Hepatocyte (in vitro differentiated cells): ENCODE measurements at regions not wholly inside any gene's neighbourhood (a gene's known extent, or its start where the extent isn't known, plus 50 kb on each side); places are given as distances from the start of the nearest gene placed in this dataset.
A peak's percentile ranks its signal among the peaks of the same experiment; 100 is the strongest.

Experiments used
- DNase-seq: peaks from one replicate; pipeline ENCODE4 v3.0.0-alpha.2; 2016; ENCODE audit warnings: low spot score
- H2AFZ ChIP-seq: fragments of 200-600 bp; sonication (generic); 2 replicates; pipeline ENCODE4 v1.6.0; 2016; ENCODE audit warnings: antibody characterized with exemption, mild to moderate bottlenecking
- H3K27ac ChIP-seq: fragments of 200-600 bp; sonication (generic); 2 replicates; pipeline ENCODE4 v1.5.1; 2016; ENCODE audit warnings: mild to moderate bottlenecking
- H3K27me3 ChIP-seq: fragments of 200-600 bp; sonication (generic); 2 replicates; pipeline ENCODE4 v1.6.1; 2016
- H3K36me3 ChIP-seq: fragments of 200-600 bp; sonication (generic); replicated peaks from 2 replicates; pipeline ENCODE4 v1.5.1; 2016; ENCODE audit warnings: low read depth; ENCODE audit not compliant: insufficient read depth
- H3K4me1 ChIP-seq: fragments of 200-600 bp; sonication (generic); 2 replicates; pipeline ENCODE4 v1.5.1; 2016; ENCODE audit warnings: mild to moderate bottlenecking, moderate library complexity; ENCODE audit not compliant: insufficient read depth
- H3K4me2 ChIP-seq: fragments of 200-600 bp; sonication (generic); 2 replicates; pipeline ENCODE4 v1.6.0; 2016
- H3K4me3 ChIP-seq: fragments of 200-600 bp; sonication (generic); 2 replicates; pipeline ENCODE4 v1.5.1; 2016; ENCODE audit warnings: mild to moderate bottlenecking
- H3K79me2 ChIP-seq: fragments of 200-600 bp; sonication (generic); 2 replicates; pipeline ENCODE4 v1.6.0; 2017; ENCODE audit warnings: mild to moderate bottlenecking
- H3K9me2 ChIP-seq: fragments of 200-600 bp; sonication (generic); replicated peaks from 2 replicates; pipeline ENCODE4 v1.6.0; 2017; ENCODE audit warnings: mild to moderate bottlenecking; ENCODE audit not compliant: insufficient read depth
- H3K9me3 ChIP-seq: fragments of 200-600 bp; sonication (generic); 2 replicates; pipeline ENCODE4 v1.5.1; 2016; ENCODE audit warnings: low read depth, mild to moderate bottlenecking
- H4K20me1 ChIP-seq: fragments of 200-600 bp; sonication (generic); 2 replicates; pipeline ENCODE4 v1.6.0; 2016; ENCODE audit warnings: mild to moderate bottlenecking; ENCODE audit not compliant: insufficient read depth, poor library complexity, severe bottlenecking
- CTCF ChIP-seq: fragments of 200-600 bp; sonication (generic); IDR thresholded peaks from 2 replicates; pipeline ENCODE4 v1.5.1; 2016; ENCODE audit warnings: antibody characterized with exemption, mild to moderate bottlenecking; ENCODE audit not compliant: poor library complexity
- EZH2 ChIP-seq: fragments of 200-600 bp; sonication (generic); IDR thresholded peaks from 2 replicates; pipeline ENCODE4 v1.6.1; 2016; ENCODE audit warnings: antibody characterized with exemption, mild to moderate bottlenecking, borderline replicate concordance
- EZH2phosphoT487 ChIP-seq: fragments of 200-600 bp; sonication (generic); IDR thresholded peaks from one replicate; pipeline ENCODE4 v1.6.1; 2018; ENCODE audit warnings: antibody characterized with exemption, mild to moderate bottlenecking, low read depth, moderate library complexity; ENCODE audit not compliant: unreplicated experiment, severe bottlenecking
- WGBS: methylation state at CpG from one replicate; pipeline ENCODE4 v1.1.6; 2016; ENCODE audit warnings: low lambda C conversion rate; ENCODE audit errors: missing lambda C conversion rate; 5-methylcytosine and 5-hydroxymethylcytosine counted together

DNA sequence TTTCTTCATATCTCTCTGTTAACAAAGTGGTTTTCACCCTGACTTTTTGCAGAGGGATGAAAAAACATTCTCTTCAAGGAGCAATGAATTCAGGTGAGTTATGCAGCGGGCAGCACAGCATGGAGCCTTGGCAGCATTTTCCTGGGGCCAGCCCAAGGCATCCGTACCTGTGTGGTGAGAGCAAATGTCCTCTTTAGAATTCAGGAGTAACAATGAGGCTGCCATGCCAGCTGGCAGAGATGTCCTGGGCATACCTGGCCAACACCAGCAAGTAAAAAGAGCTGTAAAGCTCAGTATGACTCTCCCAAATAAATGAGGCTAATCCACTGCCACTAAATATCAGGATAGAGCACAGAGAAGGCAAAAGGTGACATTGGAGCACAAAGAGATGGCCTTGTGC is 277.6 kb upstream of the TRPC7 start:
- Histone ChIP-seq H3K27me3 (no peaks in the 10 kb centered on the region), H2AFZ (no peak overlapping the region), H3K9me2 (no peaks in the 10 kb centered on the region), H3K9me3 (no peaks in the 10 kb centered on the region), H3K4me2 (no peak overlapping the region), H3K36me3 (no peaks in the 10 kb centered on the region), H4K20me1 (no peaks in the 10 kb centered on the region), H3K4me3 (no peak overlapping the region), H3K4me1 (no peaks in the 10 kb centered on the region), H3K79me2 (no peaks in the 10 kb centered on the region), H3K27ac (no peak overlapping the region)
- WGBS, result 94% methylated on average over 2 of the region's 2 CpGs
- no peak for DNase-seq
- TF ChIP-seq EZH2phosphoT487 (no peak), CTCF (no peak), EZH2 (no peak)

GRCh38 chr5:136639616-136640015 is 274.3 kb upstream of the TRPC7 start:
- no peaks in the 10 kb centered on the region for H3K27me3 ChIP-seq
- H3K4me3 ChIP-seq, result no peak overlapping the region
- no peak for DNase-seq
- H4K20me1 ChIP-seq, result no peaks in the 10 kb centered on the region
- WGBS, result 92% methylated on average over 3 of the region's 3 CpGs
- H3K27ac ChIP-seq, result no peak overlapping the region
- no peak overlapping the region for H2AFZ ChIP-seq
- no peaks in the 10 kb centered on the region for H3K9me3 ChIP-seq
- no peaks in the 10 kb centered on the region for H3K4me1 ChIP-seq
- H3K4me2 ChIP-seq, result no peak overlapping the region
- TF ChIP-seq EZH2 (no peak), CTCF (no peak), EZH2phosphoT487 (no peak)
- no peaks in the 10 kb centered on the region for H3K79me2 ChIP-seq
- H3K36me3 ChIP-seq, result no peaks in the 10 kb centered on the region
- no peaks in the 10 kb centered on the region for H3K9me2 ChIP-seq

DNA sequence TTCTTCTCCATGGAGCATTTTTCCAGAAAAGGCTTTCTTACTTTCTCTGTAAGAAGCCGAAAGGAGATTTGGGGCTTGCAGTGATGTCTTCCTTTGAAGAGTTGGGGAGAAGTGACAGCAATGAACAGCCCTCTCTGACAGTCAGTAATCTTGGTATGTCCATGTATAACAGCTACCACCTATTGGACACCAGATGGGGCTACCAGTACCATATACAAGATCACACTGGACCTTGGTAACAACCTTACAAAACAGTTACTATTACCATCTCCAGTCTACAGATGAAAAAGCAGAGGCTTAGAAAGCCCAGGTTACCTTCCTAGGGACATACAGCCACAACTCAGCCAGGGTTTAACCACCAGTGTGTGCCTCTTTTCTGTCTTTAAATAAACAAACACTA is 272.7 kb upstream of the TRPC7 start:
- no peak for TF ChIP-seq EZH2
- TF ChIP-seq EZH2phosphoT487, result no peak
- TF ChIP-seq CTCF, result peak; percentile 25
- Histone ChIP-seq H3K27me3 (no peaks in the 10 kb centered on the region), H3K27ac (no peak overlapping the region), H3K4me1 (no peaks in the 10 kb centered on the region), H4K20me1 (no peaks in the 10 kb centered on the region), H3K9me2 (no peaks in the 10 kb centered on the region), H3K4me3 (no peak overlapping the region), H2AFZ (no peak overlapping the region), H3K36me3 (no peaks in the 10 kb centered on the region), H3K79me2 (no peaks in the 10 kb centered on the region), H3K9me3 (no peaks in the 10 kb centered on the region), H3K4me2 (no peak overlapping the region)
- peak; percentile 12 for DNase-seq
- 94% methylated on average over 1 of the region's 1 CpG for WGBS

DNA sequence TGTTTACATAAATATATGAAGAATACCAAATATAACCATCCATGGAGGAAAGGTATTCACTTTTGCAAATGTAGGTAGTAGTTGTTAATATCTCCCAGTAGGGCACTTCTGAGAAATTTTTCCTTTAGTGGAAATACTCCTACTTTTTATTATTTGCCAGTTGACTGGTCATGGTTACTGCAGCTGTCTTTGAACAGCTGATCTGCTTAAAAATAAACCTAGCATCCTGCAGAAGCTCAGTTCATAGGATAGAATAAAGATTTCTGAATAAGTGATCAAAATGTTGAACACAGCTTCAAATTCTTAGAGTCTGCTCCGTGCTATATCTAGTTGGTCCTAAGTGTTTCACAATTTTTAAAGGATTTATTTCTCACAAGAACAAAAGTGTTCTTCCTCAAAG is 270.7 kb upstream of the TRPC7 start:
- Histone ChIP-seq H3K4me1 (no peaks in the 10 kb centered on the region), H3K27me3 (no peaks in the 10 kb centered on the region), H4K20me1 (no peaks in the 10 kb centered on the region), H2AFZ (no peak overlapping the region), H3K4me2 (no peak overlapping the region), H3K9me3 (no peaks in the 10 kb centered on the region), H3K27ac (no peak overlapping the region), H3K36me3 (no peaks in the 10 kb centered on the region), H3K4me3 (no peak overlapping the region), H3K79me2 (no peaks in the 10 kb centered on the region), H3K9me2 (no peaks in the 10 kb centered on the region)
- DNase-seq, result no peak
- WGBS, result 97% methylated on average over 1 of the region's 1 CpG
- TF ChIP-seq CTCF, result no peak
- no peak for TF ChIP-seq EZH2phosphoT487
- TF ChIP-seq EZH2, result no peak
